Naive B cell (primary cell): ENCODE measurements at regions not wholly inside any gene's neighbourhood (a gene's known extent, or its start where the extent isn't known, plus 50 kb on each side); places are given as distances from the start of the nearest gene placed in this dataset.

Experiments used
- ATAC-seq, 2 donors: fragments of 150-1000 bp; cut with Tn5 transposase; 2 replicates each; pipeline ENCODE4 v1.10.0; 2021; ENCODE audit warnings: low read depth in 2 of 2, mild to moderate bottlenecking in 2 of 2, moderate library complexity in 2 of 2
- DNase-seq: peaks from one replicate; pipeline ENCODE4 v3.0.0; 2022
- H3K27ac Mint-ChIP-seq, 6 donors: one replicate each; pipeline ENCODE4 v1.8.0; 2020 to 2022; ENCODE audit warnings: mild to moderate bottlenecking in 6 of 6, mixed read lengths in 6 of 6, moderate library complexity in 5 of 6, inconsistent platforms in 2 of 6
- H3K27me3 Mint-ChIP-seq, 3 donors: one replicate each; pipeline ENCODE4 v1.8.0; 2021 to 2022; ENCODE audit warnings: mixed read lengths in 3 of 3, mild to moderate bottlenecking in 1 of 3
- H3K36me3 Mint-ChIP-seq, 2 donors: one replicate each; pipeline ENCODE4 v1.8.0; 2020 to 2022; ENCODE audit warnings: mixed read lengths in 2 of 2, inconsistent platforms in 1 of 2, mild to moderate bottlenecking in 1 of 2
- H3K4me1 Mint-ChIP-seq, 3 donors: one replicate each; pipeline ENCODE4 v1.8.0; 2020 to 2022; ENCODE audit warnings: mixed read lengths in 3 of 3, inconsistent platforms in 1 of 3, mild to moderate bottlenecking in 1 of 3, moderate library complexity in 1 of 3
- H3K4me3 Mint-ChIP-seq, 8 donors: one replicate each; pipeline ENCODE4 v1.8.0; 2020 to 2022; ENCODE audit warnings: mild to moderate bottlenecking in 8 of 8, mixed read lengths in 8 of 8, moderate library complexity in 8 of 8, inconsistent platforms in 2 of 8
- H3K9me3 Mint-ChIP-seq, 7 donors: one replicate each; pipeline ENCODE4 v1.8.0; 2020 to 2022; ENCODE audit warnings: mixed read lengths in 7 of 7, mild to moderate bottlenecking in 5 of 7, inconsistent platforms in 2 of 7, moderate library complexity in 1 of 7

- H3K9me3 Mint-ChIP-seq, result peaks cover 0 to 8% (median 0%) of the 10 kb centered on the region in 7 donors
- H3K36me3 Mint-ChIP-seq, result peaks cover 0 to 4% of the 10 kb centered on the region in 2 donors
- no peaks in the 10 kb centered on the region for H3K27me3 Mint-ChIP-seq
- no peak overlapping the region for H3K4me3 Mint-ChIP-seq
- peak; percentile 79 for DNase-seq
- H3K27ac Mint-ChIP-seq, result no peak overlapping the region
- ATAC-seq, result peak; percentile 77
- H3K4me1 Mint-ChIP-seq, result peaks cover 18 to 22% (median 20%) of the 10 kb centered on the region in 3 donors
Observed at GRCh38 chr10:4130685-4131084, 345.7 kb upstream of the KLF6 start.

- Mint-ChIP-seq H3K4me3 (peak overlapping the region in 5 of 8 donors; percentile 2 to 57 (median 8)), H3K9me3 (peaks cover 0 to 11% (median 2%) of the 10 kb centered on the region in 7 donors), H3K4me1 (peaks cover 11 to 15% (median 13%) of the 10 kb centered on the region in 3 donors), H3K36me3 (peaks cover 0 to 4% of the 10 kb centered on the region in 2 donors), H3K27me3 (no peaks in the 10 kb centered on the region), H3K27ac (peak overlapping the region in 2 of 6 donors; percentile 7 to 23)
- ATAC-seq, result no peak
- DNase-seq, result no peak
Observed at GRCh38 chr10:4129866-4130477, 345.0 kb upstream of the KLF6 start.

GRCh38 chr10:4127518-4128315 is 342.7 kb upstream of the KLF6 start:
- peaks cover 0 to 4% of the 10 kb centered on the region in 2 donors for H3K36me3 Mint-ChIP-seq
- H3K27ac Mint-ChIP-seq, result peak overlapping the region in 4 of 6 donors; percentile 37 to 84 (median 52)
- peak overlapping the region in 7 of 8 donors; percentile 9 to 68 (median 31) for H3K4me3 Mint-ChIP-seq
- ATAC-seq (peak; percentile 70 to 76), DNase-seq (peak; percentile 58)
- peaks cover 12 to 19% (median 13%) of the 10 kb centered on the region in 3 donors for H3K4me1 Mint-ChIP-seq
- peaks cover 0 to 17% (median 4%) of the 10 kb centered on the region in 7 donors for H3K9me3 Mint-ChIP-seq
- H3K27me3 Mint-ChIP-seq, result no peaks in the 10 kb centered on the region

- H3K27ac Mint-ChIP-seq, result no peak overlapping the region
- H3K27me3 Mint-ChIP-seq, result no peaks in the 10 kb centered on the region
- DNase-seq, result no peak
- ATAC-seq, result no peak
- H3K36me3 Mint-ChIP-seq, result peaks cover 0 to 4% of the 10 kb centered on the region in 2 donors
- H3K9me3 Mint-ChIP-seq, result peaks cover 0 to 17% (median 4%) of the 10 kb centered on the region in 7 donors
- no peak overlapping the region for H3K4me3 Mint-ChIP-seq
- peaks cover 25 to 31% (median 28%) of the 10 kb centered on the region in 3 donors for H3K4me1 Mint-ChIP-seq
Observed at GRCh38 chr10:4125776-4126175, 340.8 kb upstream of the KLF6 start.

GRCh38 chr10:4121502-4122380 is 336.7 kb upstream of the KLF6 start:
- Mint-ChIP-seq H3K36me3 (peaks cover 0 to 4% of the 10 kb centered on the region in 2 donors), H3K4me1 (peaks cover 32 to 35% (median 34%) of the 10 kb centered on the region in 3 donors), H3K27ac (peak overlapping the region in 2 of 6 donors; percentile 57 to 78), H3K9me3 (peaks cover 2 to 17% (median 6%) of the 10 kb centered on the region in 7 donors), H3K27me3 (no peaks in the 10 kb centered on the region), H3K4me3 (peak overlapping the region; percentile 34 to 92 (median 81))
- DNase-seq (peak; percentile 41), ATAC-seq (peak; percentile 65 to 67)

- H3K27me3 Mint-ChIP-seq, result no peaks in the 10 kb centered on the region
- H3K9me3 Mint-ChIP-seq, result peaks cover 0 to 9% (median 6%) of the 10 kb centered on the region in 7 donors
- no peak overlapping the region for H3K27ac Mint-ChIP-seq
- no peak for DNase-seq
- H3K36me3 Mint-ChIP-seq, result peaks cover 0 to under 1% of the 10 kb centered on the region in 2 donors
- H3K4me1 Mint-ChIP-seq, result peaks cover 30 to 34% (median 30%) of the 10 kb centered on the region in 3 donors
- H3K4me3 Mint-ChIP-seq, result peak overlapping the region in 1 of 8 donors; percentile 43
- peak; percentile 72 to 84 for ATAC-seq
Observed at GRCh38 chr10:4120096-4120853, 335.3 kb upstream of the KLF6 start.

- peaks cover 0 to 4% of the 10 kb centered on the region in 2 donors for H3K36me3 Mint-ChIP-seq
- DNase-seq (no peak), ATAC-seq (no peak)
- peaks cover 24 to 34% (median 30%) of the 10 kb centered on the region in 3 donors for H3K4me1 Mint-ChIP-seq
- H3K4me3 Mint-ChIP-seq, result no peak overlapping the region
- peaks cover 0 to 7% (median 0%) of the 10 kb centered on the region in 7 donors for H3K9me3 Mint-ChIP-seq
- no peaks in the 10 kb centered on the region for H3K27me3 Mint-ChIP-seq
- H3K27ac Mint-ChIP-seq, result peak overlapping the region in 1 of 6 donors; percentile 38
Observed at GRCh38 chr10:4119107-4119506, 334.1 kb upstream of the KLF6 start.

GRCh38 chr10:4117604-4118003 is 332.6 kb upstream of the KLF6 start:
- H3K9me3 Mint-ChIP-seq, result peaks cover 0 to 7% (median 0%) of the 10 kb centered on the region in 7 donors
- ATAC-seq (no peak), DNase-seq (no peak)
- H3K27me3 Mint-ChIP-seq, result no peaks in the 10 kb centered on the region
- H3K4me1 Mint-ChIP-seq, result peaks cover 21 to 25% (median 24%) of the 10 kb centered on the region in 3 donors
- peak overlapping the region in 2 of 6 donors; percentile 60 to 82 for H3K27ac Mint-ChIP-seq
- H3K4me3 Mint-ChIP-seq, result no peak overlapping the region
- H3K36me3 Mint-ChIP-seq, result peaks cover 0 to 4% of the 10 kb centered on the region in 2 donors

GRCh38 chr10:4111643-4112042 is 326.6 kb upstream of the KLF6 start:
- no peak overlapping the region for H3K27ac Mint-ChIP-seq
- H3K4me3 Mint-ChIP-seq, result no peak overlapping the region
- peaks cover 0 to 4% of the 10 kb centered on the region in 2 donors for H3K36me3 Mint-ChIP-seq
- H3K9me3 Mint-ChIP-seq, result peaks cover 0 to 2% (median 0%) of the 10 kb centered on the region in 7 donors
- peaks cover 10 to 20% (median 16%) of the 10 kb centered on the region in 3 donors for H3K4me1 Mint-ChIP-seq
- ATAC-seq, result no peak
- no peak for DNase-seq
- no peaks in the 10 kb centered on the region for H3K27me3 Mint-ChIP-seq

- Mint-ChIP-seq H3K4me1 (peaks cover 10 to 20% (median 16%) of the 10 kb centered on the region in 3 donors), H3K27me3 (no peaks in the 10 kb centered on the region), H3K9me3 (peaks cover 0 to 2% (median 0%) of the 10 kb centered on the region in 7 donors), H3K27ac (no peak overlapping the region), H3K4me3 (no peak overlapping the region), H3K36me3 (no peaks in the 10 kb centered on the region)
- DNase-seq (no peak), ATAC-seq (no peak)
Observed at GRCh38 chr10:4109469-4109868, 324.5 kb upstream of the KLF6 start.

GRCh38 chr10:4108693-4109092 is 323.7 kb upstream of the KLF6 start:
- Mint-ChIP-seq H3K27me3 (no peaks in the 10 kb centered on the region), H3K4me1 (peaks cover 10 to 20% (median 16%) of the 10 kb centered on the region in 3 donors), H3K36me3 (no peaks in the 10 kb centered on the region), H3K27ac (peak overlapping the region in 2 of 6 donors; percentile 57 to 83), H3K9me3 (peaks cover 0 to 2% (median 0%) of the 10 kb centered on the region in 7 donors), H3K4me3 (peak overlapping the region in 2 of 8 donors; percentile 3 to 18)
- DNase-seq (no peak), ATAC-seq (peak; percentile 57 to 75)

GRCh38 chr10:4107285-4107851 is 322.4 kb upstream of the KLF6 start:
- peaks cover 10 to 20% (median 16%) of the 10 kb centered on the region in 3 donors for H3K4me1 Mint-ChIP-seq
- no peak overlapping the region for H3K27ac Mint-ChIP-seq
- H3K4me3 Mint-ChIP-seq, result no peak overlapping the region
- H3K27me3 Mint-ChIP-seq, result no peaks in the 10 kb centered on the region
- H3K36me3 Mint-ChIP-seq, result no peaks in the 10 kb centered on the region
- peaks cover 0 to 2% (median 0%) of the 10 kb centered on the region in 7 donors for H3K9me3 Mint-ChIP-seq
- ATAC-seq (no peak), DNase-seq (no peak)
